ENCODE measurements at regions not wholly inside any gene's neighbourhood (a gene's known extent, or its start where the extent isn't known, plus 50 kb on each side); places are given as distances from the start of the nearest gene placed in this dataset.
"Not testable (repeated sequence)": the region's sequence is repeated elsewhere in the genome, so short reads cannot be mapped to it uniquely, and the experiment has no call there.

DNA sequence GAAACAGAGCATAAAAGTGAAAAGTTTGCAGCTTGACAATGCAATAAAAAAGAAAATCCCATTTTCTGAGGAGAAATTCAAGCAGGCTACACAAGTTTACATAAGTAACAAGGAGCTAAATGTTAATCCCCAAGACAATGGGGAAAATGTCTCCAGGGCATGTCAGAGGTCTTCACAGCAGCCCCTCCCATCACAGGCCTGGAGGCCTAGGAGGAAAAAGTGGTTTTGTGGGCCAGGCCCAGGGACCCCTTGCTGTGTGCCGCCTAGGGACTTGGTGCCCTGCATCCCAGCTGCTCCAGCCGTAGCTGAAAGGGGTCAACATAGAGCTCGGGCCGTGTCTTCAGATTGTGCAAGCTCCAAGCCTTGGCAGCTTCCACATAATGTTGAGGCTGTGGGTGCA, 186.7 kb upstream of the MAP3K1 start:
- TF ChIP-seq POLR2A (IDR thresholded peaks at IDR 0.05; ENCODE audit: low read depth, low read length); POLR2AphosphoS5 (IDR thresholded peaks at IDR 0.05; ENCODE audit: low read depth, low read length); PAX5 (IDR thresholded peaks at IDR 0.05; ENCODE audit: insufficient read depth, low read length, severe bottlenecking); TAF1 (IDR thresholded peaks at IDR 0.05; ENCODE audit: low read depth, low read length); POU2F2 (IDR thresholded peaks at IDR 0.05; ENCODE audit: low read depth, low read length); SPI1 (IDR thresholded peaks at IDR 0.05; ENCODE audit: low read depth, low read length): not testable (repeated sequence)

Measured in GM12891 (cell line).